Muscle layer of duodenum (tissue), 2 donors: ENCODE measurements at regions not wholly inside any gene's neighbourhood (a gene's known extent, or its start where the extent isn't known, plus 50 kb on each side); places are given as distances from the start of the nearest gene placed in this dataset.

Experiments used
- H3K27ac ChIP-seq: one replicate; pipeline ENCODE4 v1.7.0; 2013; ENCODE audit warnings: mild to moderate bottlenecking, low read length
- H3K27me3 ChIP-seq: one replicate; pipeline ENCODE4 v1.7.0; 2013; ENCODE audit warnings: low read depth, mild to moderate bottlenecking, control low read depth, low read length
- H3K36me3 ChIP-seq, 2 donors: one replicate each; pipeline ENCODE4 v1.7.0; 2013; ENCODE audit warnings: low read length in 2 of 2, control low read depth in 1 of 2, mild to moderate bottlenecking in 1 of 2; ENCODE audit not compliant: insufficient read depth in 2 of 2, control insufficient read depth in 1 of 2
- H3K4me1 ChIP-seq, 2 donors: one replicate each; pipeline ENCODE4 v1.7.0; 2013; ENCODE audit warnings: low read length in 2 of 2, mild to moderate bottlenecking in 2 of 2, control low read depth in 1 of 2, moderate library complexity in 1 of 2; ENCODE audit not compliant: insufficient read depth in 2 of 2, control insufficient read depth in 1 of 2
- H3K4me3 ChIP-seq, 2 donors: one replicate each; pipeline ENCODE4 v1.7.0; 2013; ENCODE audit warnings: low read length in 2 of 2, low read depth in 1 of 2, mild to moderate bottlenecking in 1 of 2
- H3K9me3 ChIP-seq, 2 donors: one replicate each; pipeline ENCODE4 v1.7.0; 2013; ENCODE audit warnings: low read length in 2 of 2, control low read depth in 1 of 2, mild to moderate bottlenecking in 1 of 2; ENCODE audit not compliant: control insufficient read depth in 1 of 2
- donor health status: healthy.

GRCh38 chrX:39826813-39827543 lies 270.8 kb downstream of the BCOR start:
- H3K4me1 ChIP-seq, result no peaks in the 10 kb centered on the region
- H3K27ac ChIP-seq, result no peak overlapping the region
- H3K4me3 ChIP-seq, result no peak overlapping the region
- H3K9me3 ChIP-seq, result peaks cover 0 to 2% of the 10 kb centered on the region in 2 donors
- no peaks in the 10 kb centered on the region for H3K36me3 ChIP-seq
- H3K27me3 ChIP-seq, result no peaks in the 10 kb centered on the region

DNA sequence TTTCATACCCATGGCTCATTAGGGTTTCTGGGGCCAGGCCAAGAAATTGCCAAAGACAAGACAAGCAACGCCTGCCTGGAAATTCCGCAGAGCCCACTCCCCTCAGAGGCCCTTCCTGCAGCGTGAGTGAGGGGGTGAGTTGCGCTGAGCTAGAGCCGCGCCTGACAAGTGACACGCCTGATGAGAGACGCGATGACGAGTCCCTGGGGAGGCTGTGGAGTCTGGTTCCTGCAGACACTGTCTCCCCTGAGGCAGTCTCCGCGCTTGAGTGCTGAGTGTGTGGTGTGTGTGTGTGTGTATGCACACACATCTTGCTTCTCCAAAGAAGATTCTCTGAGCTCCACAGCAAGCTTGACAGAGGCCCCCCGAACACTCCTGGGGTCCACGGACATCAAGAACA lies 269.8 kb downstream of the BCOR start:
- no peak overlapping the region for H3K27ac ChIP-seq
- peaks cover 0 to 2% of the 10 kb centered on the region in 2 donors for H3K9me3 ChIP-seq
- no peaks in the 10 kb centered on the region for H3K4me1 ChIP-seq
- no peak overlapping the region for H3K4me3 ChIP-seq
- H3K36me3 ChIP-seq, result no peaks in the 10 kb centered on the region
- H3K27me3 ChIP-seq, result no peaks in the 10 kb centered on the region

DNA sequence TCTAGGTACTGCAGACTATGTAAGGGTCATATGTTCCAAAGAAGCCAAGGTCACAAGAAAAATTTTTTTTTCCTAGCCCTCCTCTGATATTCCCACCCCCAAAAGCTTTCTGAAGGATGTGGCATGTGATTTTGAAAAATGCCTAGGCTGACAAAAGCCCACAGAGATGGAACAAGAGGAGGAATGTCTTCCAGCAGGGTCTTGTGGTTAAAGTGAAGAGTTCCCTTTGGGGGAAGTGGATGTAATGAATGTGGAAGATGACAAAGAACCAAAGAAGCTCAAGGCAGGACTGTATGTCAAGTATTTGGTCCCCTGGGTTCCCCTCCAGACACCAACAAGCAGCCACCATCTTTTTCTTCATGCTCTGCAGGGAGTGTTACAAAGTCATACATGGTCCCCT lies 268.8 kb downstream of the BCOR start:
- H3K36me3 ChIP-seq, result no peaks in the 10 kb centered on the region
- H3K27me3 ChIP-seq, result no peaks in the 10 kb centered on the region
- no peak overlapping the region for H3K27ac ChIP-seq
- no peak overlapping the region for H3K4me3 ChIP-seq
- no peaks in the 10 kb centered on the region for H3K9me3 ChIP-seq
- no peaks in the 10 kb centered on the region for H3K4me1 ChIP-seq

GRCh38 chrX:39829965-39830364 lies 267.8 kb downstream of the BCOR start:
- Histone ChIP-seq H3K4me1 (no peaks in the 10 kb centered on the region), H3K9me3 (no peaks in the 10 kb centered on the region), H3K27ac (no peak overlapping the region)

GRCh38 chrX:39830414-39830813 lies 267.3 kb downstream of the BCOR start:
- no peaks in the 10 kb centered on the region for H3K9me3 ChIP-seq
- H3K27ac ChIP-seq, result no peak overlapping the region
- H3K4me3 ChIP-seq, result no peak overlapping the region

More at GRCh38 chrX:39829965-39830364, 267.8 kb downstream of the BCOR start:
- H3K4me3 ChIP-seq, result no peak overlapping the region
- no peaks in the 10 kb centered on the region for H3K36me3 ChIP-seq
- H3K27me3 ChIP-seq, result no peaks in the 10 kb centered on the region

DNA sequence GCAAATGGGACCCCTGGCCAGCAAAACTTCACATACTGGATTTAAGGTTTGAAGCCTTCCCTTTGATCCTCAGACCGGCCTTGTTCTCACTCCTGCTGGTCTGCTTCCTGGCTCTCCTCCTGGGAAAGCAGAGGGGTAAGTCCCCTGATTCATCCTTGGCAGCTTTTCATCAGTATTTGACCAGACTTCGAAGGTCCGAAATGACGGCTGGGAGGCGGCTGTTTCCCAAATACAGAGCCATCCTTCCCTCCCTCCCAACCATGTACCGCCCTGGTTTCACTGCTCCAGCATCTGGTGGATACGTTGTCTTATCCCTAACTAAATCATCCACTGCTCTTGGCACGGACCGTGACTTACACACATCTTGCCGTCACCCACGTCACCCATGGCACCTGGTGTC lies 265.5 kb downstream of the BCOR start:
- no peak overlapping the region for H3K4me3 ChIP-seq
- H3K27ac ChIP-seq, result no peak overlapping the region
- no peaks in the 10 kb centered on the region for H3K9me3 ChIP-seq
- H3K36me3 ChIP-seq, result no peaks in the 10 kb centered on the region
- no peaks in the 10 kb centered on the region for H3K27me3 ChIP-seq
- no peaks in the 10 kb centered on the region for H3K4me1 ChIP-seq

More at GRCh38 chrX:39830414-39830813, 267.3 kb downstream of the BCOR start:
- Histone ChIP-seq H3K36me3 (no peaks in the 10 kb centered on the region), H3K27me3 (no peaks in the 10 kb centered on the region), H3K4me1 (no peaks in the 10 kb centered on the region)

DNA sequence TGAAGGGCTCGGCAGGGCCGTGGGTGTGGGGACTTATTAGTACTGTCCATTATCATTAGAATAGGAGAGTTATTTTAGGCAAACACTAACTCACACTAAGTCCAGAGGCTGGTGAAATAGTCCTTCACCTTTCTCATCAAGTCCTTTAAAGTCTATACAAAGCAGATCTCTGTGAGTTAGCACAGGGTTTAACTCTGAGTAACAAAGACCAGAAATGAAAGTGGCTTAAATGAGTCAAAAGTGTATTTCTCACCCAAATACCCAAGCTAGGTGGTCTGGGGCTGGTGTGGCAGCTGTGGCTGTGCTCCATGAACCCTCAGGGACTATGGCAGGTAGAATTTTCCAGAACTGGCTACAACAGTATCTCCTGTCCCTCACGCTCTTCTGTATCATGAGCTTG lies 263.2 kb downstream of the BCOR start:
- no peaks in the 10 kb centered on the region for H3K36me3 ChIP-seq
- no peaks in the 10 kb centered on the region for H3K4me1 ChIP-seq
- H3K4me3 ChIP-seq, result no peak overlapping the region
- H3K27me3 ChIP-seq, result no peaks in the 10 kb centered on the region
- no peaks in the 10 kb centered on the region for H3K9me3 ChIP-seq
- no peak overlapping the region for H3K27ac ChIP-seq

DNA sequence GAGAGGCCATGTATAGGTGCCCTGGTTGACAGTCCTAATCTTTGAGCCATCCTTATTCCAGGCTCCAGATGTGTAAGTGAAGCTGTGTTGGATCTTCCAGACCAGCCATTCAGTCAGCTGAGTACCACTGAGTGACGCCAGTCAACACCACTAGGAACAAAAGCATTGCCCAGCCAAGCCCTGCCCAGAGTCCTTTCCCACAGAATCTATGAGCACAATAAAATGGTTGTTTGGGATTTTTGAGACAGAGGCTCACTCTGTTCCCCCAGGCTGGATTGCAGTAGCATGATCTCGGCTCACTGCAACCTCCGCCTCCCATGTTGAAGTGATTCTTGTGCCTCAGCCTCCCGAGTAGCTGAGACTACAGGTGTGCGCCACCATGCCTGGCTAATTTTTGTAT lies 262.5 kb downstream of the BCOR start:
- H3K4me1 ChIP-seq, result no peaks in the 10 kb centered on the region
- no peak overlapping the region for H3K27ac ChIP-seq
- H3K4me3 ChIP-seq, result no peak overlapping the region
- no peaks in the 10 kb centered on the region for H3K36me3 ChIP-seq
- H3K9me3 ChIP-seq, result no peaks in the 10 kb centered on the region
- no peaks in the 10 kb centered on the region for H3K27me3 ChIP-seq

GRCh38 chrX:39835776-39836175 lies 262.0 kb downstream of the BCOR start:
- H3K9me3 ChIP-seq, result no peaks in the 10 kb centered on the region
- no peaks in the 10 kb centered on the region for H3K36me3 ChIP-seq
- H3K4me3 ChIP-seq, result no peak overlapping the region
- H3K27ac ChIP-seq, result no peak overlapping the region
- no peaks in the 10 kb centered on the region for H3K4me1 ChIP-seq
- H3K27me3 ChIP-seq, result no peaks in the 10 kb centered on the region

GRCh38 chrX:39836802-39837420 lies 260.8 kb downstream of the BCOR start:
- Histone ChIP-seq H3K27ac (no peak overlapping the region), H3K36me3 (no peaks in the 10 kb centered on the region), H3K4me1 (no peaks in the 10 kb centered on the region), H3K4me3 (no peak overlapping the region), H3K27me3 (no peaks in the 10 kb centered on the region), H3K9me3 (no peaks in the 10 kb centered on the region)

GRCh38 chrX:39837688-39838087 lies 260.1 kb downstream of the BCOR start:
- H3K4me1 ChIP-seq, result no peaks in the 10 kb centered on the region
- no peak overlapping the region for H3K4me3 ChIP-seq
- H3K9me3 ChIP-seq, result no peaks in the 10 kb centered on the region
- H3K27ac ChIP-seq, result no peak overlapping the region
- H3K27me3 ChIP-seq, result no peaks in the 10 kb centered on the region
- no peaks in the 10 kb centered on the region for H3K36me3 ChIP-seq

GRCh38 chrX:39839371-39839770 lies 258.4 kb downstream of the BCOR start:
- no peak overlapping the region for H3K27ac ChIP-seq
- H3K36me3 ChIP-seq, result no peaks in the 10 kb centered on the region
- H3K4me1 ChIP-seq, result no peaks in the 10 kb centered on the region
- no peak overlapping the region for H3K4me3 ChIP-seq
- no peaks in the 10 kb centered on the region for H3K9me3 ChIP-seq
- no peaks in the 10 kb centered on the region for H3K27me3 ChIP-seq
